ENCODE measurements at regions not wholly inside any gene's neighbourhood (a gene's known extent, or its start where the extent isn't known, plus 50 kb on each side); places are given as distances from the start of the nearest gene placed in this dataset.

- no peak for DNase-seq
Measured at GRCh38 chr18:78686976-78687685, 292.5 kb upstream of the SALL3 start.

GRCh38 chr18:78687736-78688135, 291.9 kb upstream of the SALL3 start:
- DNase-seq: no peak

- no peak for DNase-seq
Measured at GRCh38 chr18:78688249-78688648, 291.4 kb upstream of the SALL3 start.

- no peak for DNase-seq
Measured at GRCh38 chr18:78688916-78689315, 290.7 kb upstream of the SALL3 start.

- no peak for DNase-seq
Measured at GRCh38 chr18:78689606-78690005, 290.0 kb upstream of the SALL3 start.

GRCh38 chr18:78692105-78692504, 287.5 kb upstream of the SALL3 start:
- no peak for DNase-seq

GRCh38 chr18:78693429-78693828, 286.2 kb upstream of the SALL3 start:
- no peak for DNase-seq

- DNase-seq: no peak
Measured at GRCh38 chr18:78696698-78697435, 282.8 kb upstream of the SALL3 start.

GRCh38 chr18:78697446-78697845, 282.2 kb upstream of the SALL3 start:
- DNase-seq: no peak

- DNase-seq: no peak
Measured at GRCh38 chr18:78698914-78699313, 280.7 kb upstream of the SALL3 start.

- no peak for DNase-seq
Measured at GRCh38 chr18:78699499-78699898, 280.1 kb upstream of the SALL3 start.

GRCh38 chr18:78701771-78702396, 277.7 kb upstream of the SALL3 start:
- no peak for DNase-seq

- DNase-seq: peak in 4 of 56 donors; percentile 8 to 52 (median 14)
Measured at GRCh38 chr18:78703291-78703690, 276.3 kb upstream of the SALL3 start.

- no peak for DNase-seq
Measured at GRCh38 chr18:78704971-78705461, 274.6 kb upstream of the SALL3 start.

GRCh38 chr18:78709261-78709809, 270.3 kb upstream of the SALL3 start:
- no peak for DNase-seq

- no peak for DNase-seq
Measured at GRCh38 chr18:78711316-78711715, 268.3 kb upstream of the SALL3 start.

- DNase-seq: no peak
Measured at GRCh38 chr18:78711971-78712370, 267.6 kb upstream of the SALL3 start.

- DNase-seq: no peak
Measured at GRCh38 chr18:78713069-78713468, 266.5 kb upstream of the SALL3 start.

GRCh38 chr18:78713726-78714125, 265.9 kb upstream of the SALL3 start:
- DNase-seq: no peak

GRCh38 chr18:78716022-78716421, 263.6 kb upstream of the SALL3 start:
- DNase-seq: no peak

GRCh38 chr18:78716581-78716980, 263.0 kb upstream of the SALL3 start:
- DNase-seq: no peak
